SK-N-MC (cell line): ENCODE measurements at regions not wholly inside any gene's neighbourhood (a gene's known extent, or its start where the extent isn't known, plus 50 kb on each side); places are given as distances from the start of the nearest gene placed in this dataset.

Source experiments
- EZH2 ChIP-seq: fragments of 200-600 bp; sonication (generic); IDR thresholded peaks from one replicate; pipeline ENCODE4 v1.6.1; 2017; ENCODE audit warnings: antibody characterized with exemption
- FOXP2 ChIP-seq: optimal IDR thresholded peaks from 2 replicates; pipeline ENCODE3; 2011; ENCODE audit warnings: mild to moderate bottlenecking, moderate library complexity; ENCODE audit not compliant: insufficient read depth; ENCODE audit errors: extremely low read length, control extremely low read depth
- POLR2AphosphoS5 ChIP-seq: IDR thresholded peaks from 2 replicates; pipeline ENCODE4 v1.6.1; 2012; ENCODE audit warnings: mild to moderate bottlenecking, low read depth, low read length, borderline replicate concordance

DNA sequence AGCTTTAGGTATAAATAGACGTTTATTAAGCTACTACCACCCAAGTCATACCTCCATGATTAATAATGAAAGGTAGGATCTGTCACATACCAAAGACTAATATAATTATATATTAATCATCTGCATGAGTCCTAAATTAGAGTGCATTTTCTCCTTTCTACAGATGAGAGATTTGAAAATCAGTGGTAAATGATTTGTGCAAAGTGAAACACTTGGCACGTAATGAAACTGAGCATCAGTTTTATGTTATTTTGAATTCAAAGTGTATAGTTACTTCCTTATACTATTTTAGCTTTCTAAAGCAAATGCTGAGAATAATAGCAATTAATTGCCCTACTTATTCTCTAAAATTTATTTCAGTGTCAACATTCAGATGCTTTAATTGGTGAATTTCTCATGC, 615.3 kb downstream of the TRIB2 start:
- no peak for TF ChIP-seq POLR2AphosphoS5
- TF ChIP-seq EZH2, result no peak
- TF ChIP-seq FOXP2, result no peak
